Thyroid gland (tissue), 4 donors: ENCODE measurements at regions not wholly inside any gene's neighbourhood (a gene's known extent, or its start where the extent isn't known, plus 50 kb on each side); places are given as distances from the start of the nearest gene placed in this dataset.

Source experiments
- DNase-seq, 2 donors: peaks; one replicate each; pipeline ENCODE4 v3.0.0-alpha.2; 2019
- H3K27ac ChIP-seq, 3 donors: fragments of 200-600 bp; sonication (generic); 1 replicate in 2 of 3; 2 replicates in 1 of 3; pipeline ENCODE4 v1.5.1; 2016 to 2019; ENCODE audit warnings: mild to moderate bottlenecking in 1 of 3, moderate library complexity in 1 of 3
- H3K27me3 ChIP-seq: fragments of 200-600 bp; sonication (generic); one replicate; pipeline ENCODE4 v1.5.1; 2019
- H3K36me3 ChIP-seq, 2 donors: fragments of 200-600 bp; sonication (generic); one replicate each; pipeline ENCODE4 v1.5.1; 2016 to 2019
- H3K4me1 ChIP-seq, 2 donors: fragments of 200-600 bp; sonication (generic); one replicate each; pipeline ENCODE4 v1.5.1; 2017 to 2019
- H3K4me3 ChIP-seq, 3 donors: fragments of 200-600 bp; sonication (generic); replicated peaks in 1 of 3; 1 replicate in 2 of 3; 2 replicates in 1 of 3; pipeline ENCODE4 v1.5.1; 2016; ENCODE audit warnings: mild to moderate bottlenecking in 1 of 3
- H3K9me3 ChIP-seq: fragments of 200-600 bp; sonication (generic); one replicate; pipeline ENCODE4 v1.5.1; 2017
- CTCF ChIP-seq, 6 experiments: fragments of 200-600 bp in 3 of 6; fragments of 450-650 bp in 3 of 6; sonication (generic) in 3 of 6; IDR thresholded peaks; one replicate each; pipeline ENCODE4 v1.5.1; 2016 to 2019; ENCODE audit warnings: antibody characterized with exemption in 6 of 6, mild to moderate bottlenecking in 2 of 6, inconsistent platforms in 1 of 6, moderate library complexity in 1 of 6
- POLR2A ChIP-seq, 2 donors: fragments of 450-650 bp; IDR thresholded peaks; one replicate each; pipeline ENCODE4 v1.6.1; 2017; ENCODE audit warnings: antibody characterized with exemption in 2 of 2, mild to moderate bottlenecking in 2 of 2, moderate library complexity in 1 of 2
- whole genome bisulfite sequencing, 2 donors: methylation state at CpG; one replicate each; pipeline ENCODE4 v1.1.5; 2017; 5-methylcytosine and 5-hydroxymethylcytosine counted together
- intact Hi-C: fragments of 100-400 bp; cut with DNase I; formaldehyde crosslinking; loops from one replicate; pipeline ENCODE4 v1.15.1; 2023

- no peak overlapping the region for H3K27ac ChIP-seq
Observed at GRCh38 chr10:63887600-63888370, 366.6 kb downstream of the REEP3 start.

GRCh38 chr10:63889803-63890202 lies 368.6 kb downstream of the REEP3 start:
- intact Hi-C loops, result no loop called here

More at GRCh38 chr10:63887600-63888370, 366.6 kb downstream of the REEP3 start:
- no peak for TF ChIP-seq POLR2A (IDR thresholded peaks at IDR 0.05)
- no peak for TF ChIP-seq CTCF (IDR thresholded peaks at IDR 0.05)
- Histone ChIP-seq H3K27me3 (no peaks in the 10 kb centered on the region), H3K4me1 (no peaks in the 10 kb centered on the region), H3K9me3 (no peaks in the 10 kb centered on the region), H3K36me3 (no peaks in the 10 kb centered on the region), H3K4me3 (no peak overlapping the region)
- WGBS, 2 donors, result 86 to 94% methylated on average over 5 of the region's 5 CpGs
- no peak for DNase-seq
- intact Hi-C loops, result no loop called here

GRCh38 chr10:63896992-63897391 lies 375.8 kb downstream of the REEP3 start:
- Histone ChIP-seq H3K36me3 (no peaks in the 10 kb centered on the region), H3K4me1 (no peaks in the 10 kb centered on the region), H3K27ac (no peak overlapping the region), H3K4me3 (no peak overlapping the region), H3K27me3 (no peaks in the 10 kb centered on the region), H3K9me3 (no peaks in the 10 kb centered on the region)
- no peak for DNase-seq
- intact Hi-C loops, result no loop called here
- TF ChIP-seq POLR2A (IDR thresholded peaks at IDR 0.05), result no peak
- no peak for TF ChIP-seq CTCF (IDR thresholded peaks at IDR 0.05)
- 87 to 90% methylated on average over 5 of the region's 5 CpGs for WGBS, 2 donors

More at GRCh38 chr10:63889803-63890202, 368.6 kb downstream of the REEP3 start:
- Histone ChIP-seq H3K36me3 (no peaks in the 10 kb centered on the region), H3K27me3 (no peaks in the 10 kb centered on the region), H3K27ac (no peak overlapping the region), H3K9me3 (no peaks in the 10 kb centered on the region), H3K4me3 (no peak overlapping the region), H3K4me1 (no peaks in the 10 kb centered on the region)
- 65 to 66% methylated on average over 4 of the region's 4 CpGs for WGBS, 2 donors
- no peak for TF ChIP-seq CTCF (IDR thresholded peaks at IDR 0.05)
- no peak for TF ChIP-seq POLR2A (IDR thresholded peaks at IDR 0.05)
- no peak for DNase-seq

GRCh38 chr10:63899673-63900300 lies 378.6 kb downstream of the REEP3 start:
- no peak overlapping the region for H3K4me3 ChIP-seq
- no peaks in the 10 kb centered on the region for H3K9me3 ChIP-seq
- no peak for TF ChIP-seq POLR2A (IDR thresholded peaks at IDR 0.05)
- intact Hi-C loops, result no loop called here
- DNase-seq, result no peak
- no peak overlapping the region for H3K27ac ChIP-seq
- 93 to 96% methylated on average over 3 of the region's 3 CpGs for WGBS, 2 donors
- H3K27me3 ChIP-seq, result no peaks in the 10 kb centered on the region
- H3K36me3 ChIP-seq, result no peaks in the 10 kb centered on the region
- H3K4me1 ChIP-seq, result no peaks in the 10 kb centered on the region

GRCh38 chr10:63901228-63901627 lies 380.0 kb downstream of the REEP3 start:
- Histone ChIP-seq H3K27ac (no peak overlapping the region), H3K27me3 (no peaks in the 10 kb centered on the region), H3K4me3 (no peak overlapping the region), H3K4me1 (no peaks in the 10 kb centered on the region), H3K36me3 (no peaks in the 10 kb centered on the region), H3K9me3 (no peaks in the 10 kb centered on the region)
- no peak for DNase-seq
- TF ChIP-seq CTCF (IDR thresholded peaks at IDR 0.05), result no peak
- no peak for TF ChIP-seq POLR2A (IDR thresholded peaks at IDR 0.05)
- 66 to 74% methylated on average over 3 of the region's 3 CpGs for WGBS, 2 donors
- intact Hi-C loops, result no loop called here
